T-cell (primary cell): ENCODE measurements at regions not wholly inside any gene's neighbourhood (a gene's known extent, or its start where the extent isn't known, plus 50 kb on each side); places are given as distances from the start of the nearest gene placed in this dataset.

Experiments
- ATAC-seq, 4 experiments: fragments of 200-7000 bp in 3 of 4; fragments of 150-1000 bp in 1 of 4; cut with Tn5 transposase; replicated peaks in 1 of 4; 1 replicate in 3 of 4; 2 replicates in 1 of 4; pipeline ENCODE4 v1.10.0; 2021; ENCODE audit warnings: moderate library complexity in 3 of 4, mild to moderate bottlenecking in 2 of 4, moderate number of reproducible peaks in 1 of 4
- CTCF ChIA-PET, 2 donors: fragments of 300-600 bp; sonication (Branson Sonifier 250); formaldehyde crosslinking; loops; one replicate each; lab custom pipeline; 2022; ENCODE audit warnings: antibody characterized with exemption in 2 of 2; lab: Charles Lee
- POLR2A ChIA-PET, 2 donors: fragments of 300-600 bp; sonication (Branson Sonifier 250); formaldehyde crosslinking; loops; one replicate each; lab custom pipeline; 2022; ENCODE audit warnings: antibody characterized with exemption in 2 of 2; lab: Charles Lee
- DNase-seq, 35 experiments: peaks; one replicate each; pipeline versions ENCODE4 v3.0.0 to v3.0.0-alpha.2; 2013 to 2023
- H3K27ac ChIP-seq: one replicate; pipeline ENCODE4 v1.5.1; 2013; ENCODE audit warnings: low read length
- H3K27me3 ChIP-seq, 2 experiments: replicated peaks in 1 of 2; 1 replicate in 1 of 2; 2 replicates in 1 of 2; pipeline versions ENCODE4 v1.6.1 to v1.7.0; 2013; ENCODE audit warnings: low read length in 1 of 2, mixed read lengths in 1 of 2; ENCODE audit not compliant: control insufficient read depth in 2 of 2, insufficient read depth in 2 of 2; ENCODE audit errors: extremely low read depth in 1 of 2
- H3K36me3 ChIP-seq, 2 donors: 1 replicate in 1 of 2; 2 replicates in 1 of 2; pipeline versions ENCODE4 v1.6.1 to v1.7.0; 2013; ENCODE audit warnings: low read length in 1 of 2; ENCODE audit not compliant: control insufficient read depth in 2 of 2, insufficient read depth in 1 of 2; ENCODE audit errors: extremely low read depth in 1 of 2
- H3K4me1 ChIP-seq, 2 experiments: 1 replicate in 1 of 2; 2 replicates in 1 of 2; pipeline versions ENCODE4 v1.6.1 to v1.7.0; 2013; ENCODE audit warnings: low read length in 2 of 2, mixed read lengths in 1 of 2; ENCODE audit not compliant: insufficient read depth in 2 of 2, control insufficient read depth in 1 of 2; ENCODE audit errors: extremely low read depth in 1 of 2
- H3K4me3 ChIP-seq, 2 donors: 1 replicate in 1 of 2; 2 replicates in 1 of 2; pipeline versions ENCODE4 v1.5.1 to v1.7.0; 2013; ENCODE audit warnings: mild to moderate bottlenecking in 2 of 2, low read length in 1 of 2, moderate library complexity in 1 of 2; ENCODE audit not compliant: control insufficient read depth in 1 of 2; ENCODE audit errors: extremely low read depth in 1 of 2
- H3K9me3 ChIP-seq: 2 replicates; pipeline ENCODE4 v1.7.0; 2013
- H3K27ac Mint-ChIP-seq, 2 donors: one replicate each; pipeline ENCODE4 v1.8.0; 2020 to 2021; ENCODE audit warnings: mild to moderate bottlenecking in 2 of 2, mixed read lengths in 2 of 2
- H3K27me3 Mint-ChIP-seq, 2 donors: one replicate each; pipeline ENCODE4 v1.8.0; 2021 to 2022; ENCODE audit warnings: mixed read lengths in 2 of 2
- H3K36me3 Mint-ChIP-seq: one replicate; pipeline ENCODE4 v1.8.0; 2021; ENCODE audit warnings: mixed read lengths
- H3K4me1 Mint-ChIP-seq, 3 donors: one replicate each; pipeline ENCODE4 v1.8.0; 2020 to 2022; ENCODE audit warnings: mixed read lengths in 3 of 3, mild to moderate bottlenecking in 1 of 3
- H3K4me3 Mint-ChIP-seq, 3 donors: one replicate each; pipeline ENCODE4 v1.8.0; 2020 to 2022; ENCODE audit warnings: mild to moderate bottlenecking in 3 of 3, mixed read lengths in 3 of 3, moderate library complexity in 3 of 3
- H3K9me3 Mint-ChIP-seq, 3 donors: one replicate each; pipeline ENCODE4 v1.8.0; 2020 to 2022; ENCODE audit warnings: mixed read lengths in 3 of 3
- WGBS: methylation state at CpG from one replicate; pipeline ENCODE4 v1.1.5; 2013; ENCODE audit warnings: missing lambda C conversion rate; ENCODE audit not compliant: insufficient coverage; 5-methylcytosine and 5-hydroxymethylcytosine counted together

GRCh38 chr2:144300632-144301031, 219.3 kb downstream of the ZEB2 start:
- Histone ChIP-seq H3K9me3 (no peaks in the 10 kb centered on the region), H3K36me3 (no peaks in the 10 kb centered on the region), H3K27ac (no peak overlapping the region), H3K4me3 (no peak overlapping the region), H3K27me3 (no peaks in the 10 kb centered on the region), H3K4me1 (no peaks in the 10 kb centered on the region)
- Mint-ChIP-seq H3K4me1 (peaks cover 0 to 7% (median 0%) of the 10 kb centered on the region in 3 donors), H3K27ac (no peak overlapping the region), H3K27me3 (no peaks in the 10 kb centered on the region), H3K9me3 (no peaks in the 10 kb centered on the region), H3K36me3 (peaks cover 12% of the 10 kb centered on the region), H3K4me3 (no peak overlapping the region)
- CTCF ChIA-PET: no interaction called here
- DNase-seq (no peak), ATAC-seq (no peak)
- no CpG with 5 or more reads among the region's 2 CpGs for WGBS
- POLR2A ChIA-PET: no interaction called here

GRCh38 chr2:144290276-144290675, 229.6 kb downstream of the ZEB2 start:
- no peaks in the 10 kb centered on the region for H3K4me1 ChIP-seq
- H3K9me3 Mint-ChIP-seq: no peaks in the 10 kb centered on the region
- no peaks in the 10 kb centered on the region for H3K27me3 Mint-ChIP-seq
- H3K27ac ChIP-seq: no peak overlapping the region
- ChIA-PET POLR2A (no interaction called here), CTCF (no interaction called here)
- DNase-seq (no peak), ATAC-seq (no peak)
- no peaks in the 10 kb centered on the region for H3K36me3 ChIP-seq
- 100% methylated on average over 1 of the region's 1 CpG for WGBS
- H3K9me3 ChIP-seq: no peaks in the 10 kb centered on the region
- H3K4me3 Mint-ChIP-seq: no peak overlapping the region
- no peak overlapping the region for H3K27ac Mint-ChIP-seq
- no peaks in the 10 kb centered on the region for H3K27me3 ChIP-seq
- peaks cover 0 to 6% (median 0%) of the 10 kb centered on the region in 3 donors for H3K4me1 Mint-ChIP-seq
- no peak overlapping the region for H3K4me3 ChIP-seq
- H3K36me3 Mint-ChIP-seq: peaks cover 3% of the 10 kb centered on the region

DNA sequence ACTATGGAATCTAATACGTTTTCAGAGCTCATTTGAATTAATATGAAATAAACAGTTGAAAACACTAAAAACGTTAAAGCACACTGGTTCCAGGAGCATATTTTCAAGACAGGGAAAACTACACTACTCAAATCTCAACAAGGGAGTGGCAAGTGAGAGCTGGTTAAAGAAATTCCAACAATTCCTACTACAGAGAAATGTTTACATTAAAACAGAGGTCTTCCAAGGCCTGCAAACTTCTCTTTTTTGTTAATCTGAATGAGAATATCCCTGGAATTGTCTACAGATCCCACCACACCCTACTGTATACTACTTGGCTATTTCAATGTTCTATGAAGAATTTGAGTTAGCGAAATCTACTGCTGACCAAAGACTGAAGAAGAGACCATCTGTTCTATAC, 231.5 kb downstream of the ZEB2 start:
- Histone ChIP-seq H3K27me3 (no peaks in the 10 kb centered on the region), H3K9me3 (no peaks in the 10 kb centered on the region), H3K4me1 (no peaks in the 10 kb centered on the region), H3K27ac (no peak overlapping the region), H3K36me3 (no peaks in the 10 kb centered on the region), H3K4me3 (no peak overlapping the region)
- Mint-ChIP-seq H3K27me3 (no peaks in the 10 kb centered on the region), H3K4me1 (peaks cover 0 to 6% (median 0%) of the 10 kb centered on the region in 3 donors), H3K36me3 (no peaks in the 10 kb centered on the region), H3K27ac (no peak overlapping the region), H3K4me3 (no peak overlapping the region), H3K9me3 (no peaks in the 10 kb centered on the region)
- ATAC-seq: no peak
- ChIA-PET POLR2A (no interaction called here), CTCF (no interaction called here)
- DNase-seq: no peak
- no CpG with 5 or more reads among the region's 3 CpGs for WGBS

- H3K27me3 Mint-ChIP-seq: no peaks in the 10 kb centered on the region
- Histone ChIP-seq H3K4me3 (no peak overlapping the region), H3K27me3 (no peaks in the 10 kb centered on the region), H3K9me3 (no peaks in the 10 kb centered on the region), H3K4me1 (no peaks in the 10 kb centered on the region), H3K27ac (no peak overlapping the region), H3K36me3 (no peaks in the 10 kb centered on the region)
- H3K4me3 Mint-ChIP-seq: no peak overlapping the region
- no peak overlapping the region for H3K27ac Mint-ChIP-seq
- ChIA-PET POLR2A (interaction anchor here (0.5 to 0.6 kb wide), 3 partner anchors 25 to 237 kb away, joined by 4 read pairs; no protein-coding TSS in a partner anchor), CTCF (interaction anchor here (0.6 kb wide), 2 partner anchors 14 to 46 kb away, joined by 3 to 8 read pairs; no protein-coding TSS in a partner anchor)
- no peaks in the 10 kb centered on the region for H3K36me3 Mint-ChIP-seq
- ATAC-seq (no peak), DNase-seq (no peak)
- H3K4me1 Mint-ChIP-seq: peaks cover 0 to 4% (median 4%) of the 10 kb centered on the region in 3 donors
- no peaks in the 10 kb centered on the region for H3K9me3 Mint-ChIP-seq
Observed at GRCh38 chr2:144285324-144285723, 234.6 kb downstream of the ZEB2 start.

GRCh38 chr2:144281476-144281875, 238.4 kb downstream of the ZEB2 start:
- Histone ChIP-seq H3K36me3 (no peaks in the 10 kb centered on the region), H3K4me3 (no peak overlapping the region), H3K9me3 (no peaks in the 10 kb centered on the region), H3K4me1 (no peaks in the 10 kb centered on the region), H3K27me3 (no peaks in the 10 kb centered on the region), H3K27ac (no peak overlapping the region)
- Mint-ChIP-seq H3K9me3 (no peaks in the 10 kb centered on the region), H3K27ac (no peak overlapping the region), H3K4me3 (no peak overlapping the region), H3K27me3 (no peaks in the 10 kb centered on the region), H3K4me1 (peaks cover 7 to 15% (median 10%) of the 10 kb centered on the region in 3 donors), H3K36me3 (no peaks in the 10 kb centered on the region)
- ATAC-seq: no peak
- ChIA-PET POLR2A (no interaction called here), CTCF (no interaction called here)
- no peak for DNase-seq

DNA sequence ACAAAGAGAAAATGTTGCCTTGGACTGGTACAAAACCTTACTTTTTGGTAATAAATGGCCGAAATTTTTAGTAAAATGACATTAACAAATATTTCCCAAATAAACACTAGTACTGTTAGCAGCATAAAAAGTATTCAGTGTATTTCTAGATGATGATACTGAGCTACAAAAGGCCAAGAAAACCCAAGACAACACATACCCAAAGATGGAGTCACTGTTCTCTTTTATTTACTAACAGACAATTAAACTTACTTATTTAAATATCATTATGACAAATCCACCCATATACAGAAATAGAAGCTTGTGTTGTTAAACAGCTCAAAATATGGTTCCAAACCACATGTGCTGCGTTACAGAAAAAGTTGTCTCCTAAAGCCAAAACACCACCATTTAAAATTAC, 239.9 kb downstream of the ZEB2 start:
- H3K27me3 Mint-ChIP-seq: no peaks in the 10 kb centered on the region
- H3K9me3 Mint-ChIP-seq: no peaks in the 10 kb centered on the region
- Histone ChIP-seq H3K36me3 (no peaks in the 10 kb centered on the region), H3K27ac (no peak overlapping the region), H3K4me3 (no peak overlapping the region), H3K27me3 (no peaks in the 10 kb centered on the region), H3K9me3 (no peaks in the 10 kb centered on the region), H3K4me1 (no peaks in the 10 kb centered on the region)
- H3K27ac Mint-ChIP-seq: no peak overlapping the region
- no peaks in the 10 kb centered on the region for H3K36me3 Mint-ChIP-seq
- H3K4me3 Mint-ChIP-seq: no peak overlapping the region
- POLR2A ChIA-PET: interaction anchor here in 1 of 2 donors (1.0 kb wide), 1 partner anchor 8 kb away, joined by 3 read pairs; no protein-coding TSS in a partner anchor
- CTCF ChIA-PET: no interaction called here
- H3K4me1 Mint-ChIP-seq: peaks cover 7 to 15% (median 10%) of the 10 kb centered on the region in 3 donors
- no peak for ATAC-seq
- no CpG with 5 or more reads among the region's 2 CpGs for WGBS
- DNase-seq: no peak

DNA sequence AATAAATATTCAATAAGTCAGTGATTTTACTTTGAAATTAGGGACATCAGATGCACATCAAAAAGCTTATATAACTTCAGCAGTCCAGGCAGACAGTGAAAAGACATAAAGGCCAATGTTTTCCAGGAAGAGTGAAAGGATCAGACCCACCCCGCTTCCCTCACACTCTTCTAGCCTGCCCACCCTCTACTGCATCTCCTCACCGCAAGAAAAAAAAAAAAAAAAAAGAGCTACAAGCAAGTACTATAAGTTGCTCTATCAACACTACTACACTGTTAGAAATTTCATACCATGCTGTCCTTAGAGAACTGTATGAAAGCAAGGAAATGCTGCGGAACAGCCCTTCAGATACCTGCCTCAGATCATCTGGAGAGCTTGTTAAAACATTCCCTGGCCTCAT, 240.8 kb downstream of the ZEB2 start:
- POLR2A ChIA-PET: interaction anchor here (0.5 to 0.6 kb wide), 6 partner anchors 16 to 139 kb away, joined by 3 to 5 read pairs (median 4); no protein-coding TSS in a partner anchor
- Histone ChIP-seq H3K36me3 (no peaks in the 10 kb centered on the region), H3K27me3 (no peaks in the 10 kb centered on the region), H3K4me3 (no peak overlapping the region), H3K27ac (no peak overlapping the region), H3K4me1 (no peaks in the 10 kb centered on the region), H3K9me3 (no peaks in the 10 kb centered on the region)
- Mint-ChIP-seq H3K36me3 (no peaks in the 10 kb centered on the region), H3K4me1 (peaks cover 7 to 15% (median 10%) of the 10 kb centered on the region in 3 donors), H3K9me3 (no peaks in the 10 kb centered on the region), H3K27me3 (no peaks in the 10 kb centered on the region), H3K27ac (no peak overlapping the region), H3K4me3 (no peak overlapping the region)
- no peak for DNase-seq
- CTCF ChIA-PET: interaction anchor here in 1 of 2 donors (0.5 kb wide), 1 partner anchor 292 kb away, joined by 3 read pairs; no protein-coding TSS in a partner anchor
- WGBS: 91% methylated on average over 1 of the region's 3 CpGs
- no peak for ATAC-seq
